Small intestine (tissue), 7 donors: ENCODE measurements at regions not wholly inside any gene's neighbourhood (a gene's known extent, or its start where the extent isn't known, plus 50 kb on each side); places are given as distances from the start of the nearest gene placed in this dataset.

Source experiments
- DNase-seq, 2 donors: peaks; one replicate each; pipeline versions ENCODE4 v3.0.0 to v3.0.0-alpha.2; 2013
- FAIRE-seq: peaks from 2 replicates; lab custom pipeline; 2012; peaks lifted over from hg19 to GRCh38; lab: Jason Lieb, UNC
- H3K27ac ChIP-seq, 3 donors: one replicate each; pipeline ENCODE4 v1.5.1; 2013; ENCODE audit warnings: low read length in 2 of 3, mild to moderate bottlenecking in 2 of 3, control low read depth in 1 of 3, inconsistent platforms in 1 of 3, low read depth in 1 of 3, moderate library complexity in 1 of 3
- H3K27me3 ChIP-seq, 3 donors: one replicate each; pipeline ENCODE4 v1.6.1; 2013; ENCODE audit warnings: low read length in 3 of 3, inconsistent platforms in 1 of 3; ENCODE audit not compliant: control insufficient read depth in 3 of 3, insufficient read depth in 3 of 3
- H3K36me3 ChIP-seq, 3 donors: one replicate each; pipeline ENCODE4 v1.6.1; 2013; ENCODE audit warnings: low read length in 3 of 3, inconsistent platforms in 1 of 3, low read depth in 1 of 3, mild to moderate bottlenecking in 1 of 3, moderate library complexity in 1 of 3; ENCODE audit not compliant: control insufficient read depth in 3 of 3, insufficient read depth in 2 of 3
- H3K4me1 ChIP-seq, 3 donors: one replicate each; pipeline ENCODE4 v1.6.1; 2013; ENCODE audit warnings: low read length in 2 of 3, inconsistent platforms in 1 of 3, low read depth in 1 of 3, mild to moderate bottlenecking in 1 of 3, moderate library complexity in 1 of 3; ENCODE audit not compliant: control insufficient read depth in 3 of 3, insufficient read depth in 2 of 3
- H3K4me3 ChIP-seq, 3 donors: one replicate each; pipeline ENCODE4 v1.5.1; 2013; ENCODE audit warnings: low read length in 3 of 3, control low read depth in 1 of 3, inconsistent platforms in 1 of 3, low read depth in 1 of 3, mild to moderate bottlenecking in 1 of 3, moderate library complexity in 1 of 3
- H3K9me3 ChIP-seq, 2 donors: one replicate each; pipeline ENCODE4 v1.6.1; 2013; ENCODE audit warnings: low read depth in 1 of 2, low read length in 1 of 2; ENCODE audit not compliant: control insufficient read depth in 2 of 2, insufficient read depth in 1 of 2
- WGBS, 3 donors: extraction: QIAGEN DNeasy Blood & Tissue Kit; methylation state at CpG; one replicate each; pipeline ENCODE4 v1.1.7; 2013; 5-methylcytosine and 5-hydroxymethylcytosine counted together
- donor health status: healthy with polysubstance abuse.
- donor health status: control.
- donor health status: control.
- donor health status: Bipolar disorder and iron deficiency.
- donor health status: healthy.

DNA sequence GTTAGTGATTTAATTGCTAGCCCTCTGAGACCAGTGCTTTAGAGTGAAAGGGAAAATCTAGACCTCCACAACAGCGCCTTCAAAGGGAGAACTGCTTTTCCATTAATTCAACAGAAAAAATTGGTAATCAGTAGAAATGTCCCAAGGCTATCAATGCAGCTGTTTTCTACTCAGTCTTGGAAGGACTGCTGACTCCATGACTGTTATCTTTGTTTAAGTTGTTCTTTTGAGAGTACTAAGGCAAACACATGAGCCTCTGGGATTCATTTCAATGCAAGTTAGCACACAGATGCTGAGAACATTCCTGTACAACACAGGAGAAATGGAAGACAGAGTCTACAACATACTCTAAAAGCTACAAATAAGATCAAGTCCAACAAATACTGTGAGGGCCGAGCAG, 301.7 kb upstream of the PTCHD4 start:
- 70 to 87% (median 76%) methylated on average over 2 of the region's 2 CpGs for WGBS, 3 donors

DNA sequence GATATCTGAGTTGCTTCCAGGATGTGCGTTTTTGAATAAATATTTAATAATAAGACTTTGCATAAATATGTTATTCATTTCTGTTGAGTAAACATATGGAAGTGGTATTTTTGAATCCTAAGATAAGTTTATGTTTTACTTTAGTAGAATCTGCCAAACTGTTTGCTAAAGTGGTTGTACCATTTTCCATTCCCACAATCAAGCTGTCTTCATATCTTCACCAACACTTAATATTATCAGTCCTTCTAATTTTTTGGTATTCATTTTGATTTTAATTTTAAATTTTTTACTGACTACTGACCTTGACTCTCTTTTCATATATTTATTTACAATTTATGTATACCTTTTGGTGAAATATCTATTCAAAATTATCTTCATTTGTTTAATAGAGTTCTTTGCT, 293.9 kb upstream of the PTCHD4 start:
- 40 to 59% (median 41%) methylated on average over 1 of the region's 1 CpG for WGBS, 3 donors
- Histone ChIP-seq H3K4me3 (no peak overlapping the region), H3K27ac (no peak overlapping the region), H3K27me3 (no peaks in the 10 kb centered on the region), H3K9me3 (no peaks in the 10 kb centered on the region), H3K4me1 (no peaks in the 10 kb centered on the region), H3K36me3 (no peaks in the 10 kb centered on the region)
- FAIRE-seq = no peak
- no peak for DNase-seq

More for the DNA sequence above, 301.7 kb upstream of the PTCHD4 start:
- Histone ChIP-seq H3K36me3 (no peaks in the 10 kb centered on the region), H3K27me3 (no peaks in the 10 kb centered on the region), H3K4me1 (no peaks in the 10 kb centered on the region), H3K27ac (no peak overlapping the region), H3K9me3 (no peaks in the 10 kb centered on the region), H3K4me3 (no peak overlapping the region)
- no peak for DNase-seq
- FAIRE-seq = no peak

DNA sequence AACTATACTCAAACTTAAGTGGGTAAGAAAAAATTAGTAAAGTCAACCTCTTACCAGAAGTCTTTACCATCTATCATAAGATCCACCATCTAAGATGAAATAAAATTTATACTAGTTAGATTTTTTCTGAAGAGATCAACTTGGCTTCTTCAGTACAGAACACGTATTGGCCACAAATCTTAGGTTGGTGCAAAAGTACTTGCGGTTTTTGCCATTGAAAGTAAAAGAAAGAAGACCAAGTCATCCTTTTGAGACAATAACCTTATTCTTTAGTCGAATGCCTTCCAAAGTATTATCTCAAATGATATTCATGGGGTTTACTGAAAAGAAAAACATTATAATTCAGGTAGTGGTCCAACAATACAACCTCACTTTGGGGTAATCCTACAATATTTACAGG, 292.6 kb upstream of the PTCHD4 start:
- Histone ChIP-seq H3K4me1 (no peaks in the 10 kb centered on the region), H3K36me3 (no peaks in the 10 kb centered on the region), H3K4me3 (no peak overlapping the region), H3K27ac (no peak overlapping the region), H3K27me3 (no peaks in the 10 kb centered on the region), H3K9me3 (no peaks in the 10 kb centered on the region)
- FAIRE-seq (no peak), DNase-seq (no peak)
- WGBS, 3 donors = 74 to 85% (median 76%) methylated on average over 3 of the region's 3 CpGs

DNA sequence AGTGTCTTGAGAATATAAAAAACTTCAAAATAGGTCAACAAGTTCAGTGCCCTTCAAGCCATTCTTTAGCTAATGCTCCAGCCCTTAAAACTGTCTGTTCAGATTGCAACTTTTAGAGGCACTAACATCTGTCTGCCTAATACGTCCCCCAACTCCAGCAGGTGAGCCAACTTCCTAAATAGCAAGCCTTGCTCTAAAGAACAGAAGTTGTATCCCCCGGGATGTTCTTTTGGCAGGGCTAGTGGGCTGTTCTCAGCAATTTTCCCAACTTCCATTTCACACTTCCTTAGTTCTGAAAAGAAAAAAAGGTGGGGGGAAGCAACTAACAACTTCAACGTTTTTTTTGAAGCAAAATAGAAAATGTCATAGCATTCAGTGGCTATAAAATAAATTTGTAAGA, 290.0 kb upstream of the PTCHD4 start:
- FAIRE-seq (no peak), DNase-seq (no peak)
- WGBS, 3 donors = 51 to 65% (median 55%) methylated on average over 3 of the region's 3 CpGs
- Histone ChIP-seq H3K4me3 (no peak overlapping the region), H3K27ac (no peak overlapping the region), H3K4me1 (no peaks in the 10 kb centered on the region), H3K36me3 (no peaks in the 10 kb centered on the region), H3K9me3 (no peaks in the 10 kb centered on the region), H3K27me3 (no peaks in the 10 kb centered on the region)

DNA sequence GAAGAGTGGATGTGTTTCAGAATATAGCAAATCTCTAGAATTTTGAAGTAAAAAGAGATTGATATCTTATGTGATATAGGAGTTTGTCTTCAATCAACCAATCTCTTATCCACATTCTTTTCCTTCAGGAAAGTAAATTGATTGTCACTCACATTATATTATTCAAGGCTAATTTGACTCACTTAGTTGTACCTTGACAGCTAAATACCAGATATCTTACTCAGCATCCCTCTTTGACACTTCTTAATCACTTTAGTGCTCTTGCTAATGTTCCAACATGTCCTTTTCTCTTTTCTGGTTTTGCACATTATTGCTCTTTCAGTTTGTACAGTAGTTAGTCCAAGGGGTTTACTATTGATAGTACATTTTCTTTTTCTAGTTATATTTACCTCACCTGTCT, 286.9 kb upstream of the PTCHD4 start:
- FAIRE-seq (no peak), DNase-seq (no peak)
- Histone ChIP-seq H3K27ac (no peak overlapping the region), H3K36me3 (no peaks in the 10 kb centered on the region), H3K4me3 (no peak overlapping the region), H3K27me3 (no peaks in the 10 kb centered on the region), H3K9me3 (no peaks in the 10 kb centered on the region), H3K4me1 (no peaks in the 10 kb centered on the region)

DNA sequence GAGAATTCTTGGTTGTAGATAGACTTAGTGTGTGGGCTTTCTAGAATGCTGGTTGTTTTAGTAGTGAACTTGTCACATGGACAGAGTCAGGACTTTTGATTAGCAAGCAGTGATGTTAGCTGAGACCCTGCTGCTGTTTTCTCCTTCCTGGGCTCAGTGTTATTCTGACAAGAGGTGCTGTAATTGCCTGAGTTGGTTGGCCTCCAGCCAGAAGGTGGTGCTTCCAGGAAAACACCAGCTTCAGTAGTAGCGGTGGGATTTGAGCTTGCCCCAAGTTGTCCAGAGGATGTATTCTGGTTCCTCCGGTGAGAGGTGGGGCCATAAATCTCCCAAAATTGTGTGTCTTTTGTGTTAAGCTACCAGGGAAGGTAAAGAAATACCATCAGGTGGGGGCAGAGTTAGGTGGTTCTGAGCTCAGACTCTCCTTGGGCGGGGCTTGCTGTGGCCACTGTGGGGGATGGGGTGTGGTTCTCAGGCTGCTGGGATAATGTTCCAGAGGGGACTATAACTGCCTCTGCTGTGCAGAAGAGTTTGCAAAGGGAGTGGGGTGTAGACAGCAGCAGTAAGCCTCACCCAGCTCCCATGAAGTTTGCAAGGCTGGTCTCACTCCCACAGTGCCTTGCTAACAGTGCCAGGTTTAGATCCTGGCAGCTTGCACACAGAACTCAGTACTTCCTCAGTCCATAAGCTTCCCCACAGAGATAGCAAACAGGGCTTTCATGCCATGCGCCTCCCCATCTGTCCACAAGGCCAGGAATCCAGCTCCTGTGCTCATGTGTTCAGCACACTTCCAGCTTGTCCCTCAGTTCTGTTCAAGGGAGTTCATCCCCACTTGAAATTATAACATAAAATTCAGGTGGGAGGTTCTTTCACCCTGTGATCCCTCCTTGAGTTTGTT, 278.4 kb upstream of the PTCHD4 start:
- H3K4me1 ChIP-seq = no peaks in the 10 kb centered on the region
- H3K27ac ChIP-seq = no peak overlapping the region
- FAIRE-seq (no peak), DNase-seq (no peak)
- no peaks in the 10 kb centered on the region for H3K27me3 ChIP-seq
- no peak overlapping the region for H3K4me3 ChIP-seq
- 72 to 86% (median 80%) methylated on average over 4 of the region's 4 CpGs for WGBS, 3 donors
- H3K9me3 ChIP-seq = peaks cover 0 to 6% of the 10 kb centered on the region in 2 donors
- H3K36me3 ChIP-seq = no peaks in the 10 kb centered on the region

DNA sequence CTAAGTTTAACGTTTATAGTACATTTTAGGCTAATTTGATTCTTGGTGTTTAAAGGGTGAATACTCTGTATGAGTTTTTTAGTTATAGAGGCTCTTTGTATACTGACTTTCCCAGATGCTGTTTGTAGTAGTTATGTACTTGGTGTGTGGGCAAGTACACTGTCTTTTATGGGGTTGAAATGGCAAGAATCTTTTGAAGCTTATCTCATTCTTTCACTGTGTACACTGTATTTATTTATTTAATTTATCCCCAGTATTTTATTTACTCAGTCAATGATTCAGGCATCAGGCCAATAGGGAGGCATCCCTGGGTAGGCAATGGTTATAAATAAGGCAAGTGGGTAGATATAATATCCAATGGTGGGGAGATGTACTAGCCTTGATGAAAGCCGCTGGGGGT, 277.0 kb upstream of the PTCHD4 start:
- no peak overlapping the region for H3K4me3 ChIP-seq
- H3K27ac ChIP-seq = no peak overlapping the region
- peaks cover 0 to 6% of the 10 kb centered on the region in 2 donors for H3K9me3 ChIP-seq
- FAIRE-seq (no peak), DNase-seq (no peak)
- H3K27me3 ChIP-seq = no peaks in the 10 kb centered on the region
- no peaks in the 10 kb centered on the region for H3K36me3 ChIP-seq
- no peaks in the 10 kb centered on the region for H3K4me1 ChIP-seq
- WGBS, 3 donors = 42 to 66% (median 54%) methylated on average over 2 of the region's 2 CpGs

DNA sequence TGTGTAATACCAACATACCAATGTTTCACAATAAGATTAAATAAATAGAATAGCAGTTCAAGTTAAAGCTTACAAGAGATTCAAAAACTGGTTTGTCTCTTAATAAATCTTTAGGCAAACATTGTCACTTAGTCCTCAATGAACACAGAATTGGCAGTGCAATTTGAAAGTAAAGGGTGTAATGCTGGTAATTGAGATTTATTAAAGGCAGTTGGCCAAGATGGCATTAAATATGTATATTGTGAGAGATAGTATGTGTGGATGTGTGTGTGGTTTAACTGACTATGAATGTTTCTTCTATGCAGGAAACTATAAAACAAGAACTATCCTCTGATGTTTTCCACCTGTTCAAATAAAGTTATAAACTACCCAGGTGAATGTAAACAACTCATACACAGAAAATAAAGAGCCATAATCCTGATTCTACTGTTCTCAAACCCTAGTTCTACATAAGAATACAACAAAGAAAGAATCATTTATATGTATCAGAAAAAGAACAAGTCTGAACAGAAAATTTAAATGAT, 267.9 kb upstream of the PTCHD4 start:
- no peaks in the 10 kb centered on the region for H3K9me3 ChIP-seq
- H3K4me1 ChIP-seq = no peaks in the 10 kb centered on the region
- H3K27ac ChIP-seq = no peak overlapping the region
- H3K27me3 ChIP-seq = no peaks in the 10 kb centered on the region
- FAIRE-seq (no peak), DNase-seq (no peak)
- no peaks in the 10 kb centered on the region for H3K36me3 ChIP-seq
- no peak overlapping the region for H3K4me3 ChIP-seq
